PC-9 (cell line): ENCODE measurements at regions not wholly inside any gene's neighbourhood (a gene's known extent, or its start where the extent isn't known, plus 50 kb on each side); places are given as distances from the start of the nearest gene placed in this dataset.
"Not testable (repeated sequence)": the region's sequence is repeated elsewhere in the genome, so short reads cannot be mapped to it uniquely, and the experiment has no call there.

Experiments
- BruUV-seq: library from RNA; stranded (reverse); fragments of 400-500 nt; replicated peaks from 2 replicates; lab custom pipeline; 2021; lab: Mats Ljungman, UMichigan
- CTCF ChIA-PET: fragments of 300-600 bp; sonication (Branson Sonifier 250); formaldehyde crosslinking; loops from one replicate; lab custom pipeline; 2022; ENCODE audit warnings: antibody characterized with exemption; lab: Charles Lee
- POLR2A ChIA-PET: fragments of 300-600 bp; sonication (Branson Sonifier 250); formaldehyde crosslinking; loops from one replicate; lab custom pipeline; 2022; ENCODE audit warnings: antibody characterized with exemption; ENCODE audit not compliant: unreplicated experiment; lab: Charles Lee
- DNase-seq, 2 experiments: peaks; one replicate each; pipeline versions ENCODE4 v3.0.0 to v3.0.0-alpha.2; 2015 to 2022; ENCODE audit warnings: mixed read lengths in 1 of 2
- H2AFZ ChIP-seq: fragments of 200-600 bp; sonication (generic); 2 replicates; pipeline ENCODE4 v1.8.1; 2017; ENCODE audit warnings: antibody characterized with exemption
- H3F3A ChIP-seq: fragments of 200-600 bp; sonication (generic); 2 replicates; pipeline ENCODE4 v1.8.1; 2017; ENCODE audit warnings: antibody characterized with exemption, mild to moderate bottlenecking, low read depth; ENCODE audit not compliant: insufficient read depth
- H3K27ac ChIP-seq: fragments of 200-600 bp; sonication (generic); 2 replicates; pipeline ENCODE4 v1.6.1; 2016; ENCODE audit warnings: mixed run types
- H3K27me3 ChIP-seq: fragments of 200-600 bp; sonication (generic); 2 replicates; pipeline ENCODE4 v1.6.1; 2016; ENCODE audit warnings: low read depth, mixed run types; ENCODE audit not compliant: insufficient read depth
- H3K36me3 ChIP-seq: fragments of 200-600 bp; sonication (generic); 2 replicates; pipeline ENCODE4 v1.6.1; 2016; ENCODE audit warnings: low read depth, mixed run types
- H3K4me1 ChIP-seq: fragments of 200-600 bp; sonication (generic); replicated peaks from 2 replicates; pipeline ENCODE4 v1.6.1; 2016; ENCODE audit warnings: mixed run types; ENCODE audit not compliant: insufficient read depth
- H3K4me2 ChIP-seq: fragments of 200-600 bp; sonication (generic); 2 replicates; pipeline ENCODE4 v1.6.1; 2017; ENCODE audit warnings: mixed run types
- H3K4me3 ChIP-seq: fragments of 200-600 bp; sonication (generic); 2 replicates; pipeline ENCODE4 v1.6.1; 2016; ENCODE audit warnings: mixed run types
- H3K79me2 ChIP-seq: fragments of 200-600 bp; sonication (generic); 2 replicates; pipeline ENCODE4 v1.6.1; 2017; ENCODE audit warnings: low read depth, mixed run types
- H3K9me2 ChIP-seq: fragments of 200-600 bp; sonication (generic); 2 replicates; pipeline ENCODE4 v1.8.1; 2017; ENCODE audit warnings: mild to moderate bottlenecking; ENCODE audit not compliant: insufficient read depth
- H3K9me3 ChIP-seq: fragments of 200-600 bp; sonication (generic); 2 replicates; pipeline ENCODE4 v1.8.1; 2016; ENCODE audit warnings: low read depth; ENCODE audit not compliant: insufficient read depth
- H4K20me1 ChIP-seq: fragments of 200-600 bp; sonication (generic); 2 replicates; pipeline ENCODE4 v1.8.1; 2017; ENCODE audit not compliant: insufficient read depth
- CTCF ChIP-seq: fragments of 200-600 bp; sonication (generic); conservative IDR thresholded peaks from 2 replicates; pipeline ENCODE4 v1.6.1; 2017; ENCODE audit warnings: mixed run types, antibody characterized with exemption, mild to moderate bottlenecking, moderate library complexity
- EZH2 ChIP-seq: fragments of 200-600 bp; sonication (generic); IDR thresholded peaks from 2 replicates; pipeline ENCODE4 v1.8.0; 2017; ENCODE audit warnings: antibody characterized with exemption, low read depth
- intact Hi-C: fragments of 100-400 bp; cut with micrococcal nuclease; formaldehyde crosslinking; loops from one replicate; pipeline ENCODE4 v1.10.0; 2022; ENCODE audit not compliant: unreplicated experiment

- no peaks in the 10 kb centered on the region for H3K36me3 ChIP-seq
- no peak overlapping the region for H2AFZ ChIP-seq
- no peaks in the 10 kb centered on the region for H3K4me1 ChIP-seq
- H3K4me2 ChIP-seq = no peak overlapping the region
- no peaks in the 10 kb centered on the region for H4K20me1 ChIP-seq
- intact Hi-C loops = no loop called here
- POLR2A ChIA-PET = no interaction called here
- TF ChIP-seq EZH2 (no peak), CTCF (no peak)
- DNase-seq = no peak
- H3K27me3 ChIP-seq = peaks cover 4% of the 10 kb centered on the region; the same call in 1 of the 2 replicates
- CTCF ChIA-PET = no interaction called here
- H3K79me2 ChIP-seq = no peaks in the 10 kb centered on the region
- H3K9me2 ChIP-seq = no peaks in the 10 kb centered on the region
- H3K27ac ChIP-seq = no peak overlapping the region
- H3K4me3 ChIP-seq = no peak overlapping the region
- H3F3A ChIP-seq = no peaks in the 10 kb centered on the region
- no peaks in the 10 kb centered on the region for H3K9me3 ChIP-seq
- BruUV-seq = no TSS peak
Measured at GRCh38 chr5:166127766-166128570, 2163.5 kb upstream of the WWC1 start.

GRCh38 chr5:166145107-166145506 is 2146.3 kb upstream of the WWC1 start:
- H3K9me3 ChIP-seq, H2AFZ ChIP-seq, H4K20me1 ChIP-seq, POLR2A ChIA-PET, H3K9me2 ChIP-seq, H3K4me3 ChIP-seq, H3K27me3 ChIP-seq, H3K4me1 ChIP-seq, BruUV-seq, intact Hi-C loops, H3K27ac ChIP-seq, H3K79me2 ChIP-seq, H3K36me3 ChIP-seq, DNase-seq, H3F3A ChIP-seq, CTCF ChIA-PET: not testable (repeated sequence)
- H3K4me2 ChIP-seq = peak overlapping the region; percentile 42; the same call in 1 of the 2 replicates

- H3K4me3 ChIP-seq = no peak overlapping the region
- no peaks in the 10 kb centered on the region for H4K20me1 ChIP-seq
- intact Hi-C loops = no loop called here
- CTCF ChIA-PET = no interaction called here
- H3K79me2 ChIP-seq = no peaks in the 10 kb centered on the region
- no peak overlapping the region for H3K4me2 ChIP-seq
- H3K27ac ChIP-seq = no peak overlapping the region
- H3K27me3 ChIP-seq = no peaks in the 10 kb centered on the region
- H3K36me3 ChIP-seq = no peaks in the 10 kb centered on the region
- no peaks in the 10 kb centered on the region for H3K9me3 ChIP-seq
- DNase-seq = no peak
- TF ChIP-seq EZH2 = no peak
- no peak for TF ChIP-seq CTCF
- POLR2A ChIA-PET = no interaction called here
- no peaks in the 10 kb centered on the region for H3K4me1 ChIP-seq
- H3K9me2 ChIP-seq = no peaks in the 10 kb centered on the region
- no peaks in the 10 kb centered on the region for H3F3A ChIP-seq
- no peak overlapping the region for H2AFZ ChIP-seq
- no TSS peak for BruUV-seq
Measured at GRCh38 chr5:166163996-166164610, 2127.3 kb upstream of the WWC1 start.
